ENCODE measurements at regions not wholly inside any gene's neighbourhood (a gene's known extent, or its start where the extent isn't known, plus 50 kb on each side); places are given as distances from the start of the nearest gene placed in this dataset.

- CTCF ChIA-PET = no interaction called here
- no peaks in the 10 kb centered on the region for H3K4me1 Mint-ChIP-seq
Measured at GRCh38 chr4:114497116-114497515, 101.5 kb upstream of the UGT8 start.

DNA sequence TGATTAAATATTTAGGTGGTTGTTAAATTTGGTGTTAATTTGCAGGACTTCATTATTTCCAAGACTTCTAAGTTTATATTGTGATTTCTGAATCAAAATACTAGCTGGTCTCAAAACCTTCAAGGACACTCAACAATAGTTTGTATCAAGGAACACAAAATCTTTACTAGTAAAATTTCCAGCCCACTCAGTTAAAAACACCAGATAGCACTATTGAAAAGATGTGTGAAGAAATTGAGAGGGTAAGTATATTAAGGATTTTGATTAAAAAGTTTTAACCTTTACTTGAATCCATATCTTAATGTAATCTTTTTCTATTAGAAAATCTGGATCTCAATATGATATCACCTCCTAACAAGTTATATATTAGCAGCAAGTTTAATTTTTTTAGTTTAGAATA is 89.3 kb upstream of the UGT8 start:
- Mint-ChIP-seq H3K27ac (no peak overlapping the region), H3K9me3 (no peaks in the 10 kb centered on the region), H3K4me3 (no peak overlapping the region), H3K36me3 (ENCODE audit: low read depth) (no peaks in the 10 kb centered on the region), H3K27me3 (peaks cover 2% of the 10 kb centered on the region), H3K4me1 (no peaks in the 10 kb centered on the region)
- DNase-seq = no peak
- POLR2A ChIA-PET = no interaction called here
- CTCF ChIA-PET = no interaction called here

More at GRCh38 chr4:114497116-114497515, 101.5 kb upstream of the UGT8 start:
- no peaks in the 10 kb centered on the region for H3K27me3 Mint-ChIP-seq
- no peaks in the 10 kb centered on the region for H3K36me3 Mint-ChIP-seq (ENCODE audit: low read depth)
- no peak overlapping the region for H3K27ac Mint-ChIP-seq
- POLR2A ChIA-PET = no interaction called here
- H3K9me3 Mint-ChIP-seq = no peaks in the 10 kb centered on the region
- no peak overlapping the region for H3K4me3 Mint-ChIP-seq
- DNase-seq = no peak

DNA sequence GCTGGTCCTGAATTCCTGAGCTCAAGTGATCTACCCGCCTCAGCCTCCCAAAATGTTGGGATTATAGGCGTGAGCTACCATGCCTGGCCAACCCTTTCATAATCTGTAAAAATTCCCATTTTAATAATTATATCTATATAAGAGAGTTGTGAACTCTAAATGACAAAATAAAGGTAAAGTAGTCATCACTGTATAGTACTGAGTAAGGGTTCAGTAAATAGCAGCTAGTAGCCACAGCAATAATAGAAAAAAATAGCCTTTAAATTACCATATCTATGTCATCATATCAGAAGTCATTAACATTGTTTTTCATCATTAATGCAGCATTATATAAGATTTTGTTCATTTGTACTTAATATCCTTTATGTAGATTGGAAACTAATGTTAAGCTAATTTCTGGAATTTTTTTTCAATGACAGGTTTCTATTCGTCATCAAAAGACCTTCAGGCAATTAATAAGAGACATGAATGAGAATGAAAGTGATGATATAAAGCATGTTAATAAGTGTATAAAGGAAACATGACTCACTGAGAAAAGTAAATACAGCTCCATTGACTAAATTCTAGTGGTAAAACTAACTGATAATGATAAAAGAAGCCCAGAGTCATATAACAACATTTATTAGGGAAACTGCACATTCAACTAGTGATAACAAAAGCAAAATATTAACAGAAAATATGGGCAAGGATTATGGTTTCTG is 85.9 kb upstream of the UGT8 start:
- no peaks in the 10 kb centered on the region for H3K4me1 Mint-ChIP-seq
- H3K27ac Mint-ChIP-seq = no peak overlapping the region
- no peak for DNase-seq
- no peak overlapping the region for H3K4me3 Mint-ChIP-seq
- CTCF ChIA-PET = no interaction called here
- POLR2A ChIA-PET = no interaction called here
- peaks cover 2% of the 10 kb centered on the region for H3K27me3 Mint-ChIP-seq
- no peaks in the 10 kb centered on the region for H3K9me3 Mint-ChIP-seq
- no peaks in the 10 kb centered on the region for H3K36me3 Mint-ChIP-seq (ENCODE audit: low read depth)

DNA sequence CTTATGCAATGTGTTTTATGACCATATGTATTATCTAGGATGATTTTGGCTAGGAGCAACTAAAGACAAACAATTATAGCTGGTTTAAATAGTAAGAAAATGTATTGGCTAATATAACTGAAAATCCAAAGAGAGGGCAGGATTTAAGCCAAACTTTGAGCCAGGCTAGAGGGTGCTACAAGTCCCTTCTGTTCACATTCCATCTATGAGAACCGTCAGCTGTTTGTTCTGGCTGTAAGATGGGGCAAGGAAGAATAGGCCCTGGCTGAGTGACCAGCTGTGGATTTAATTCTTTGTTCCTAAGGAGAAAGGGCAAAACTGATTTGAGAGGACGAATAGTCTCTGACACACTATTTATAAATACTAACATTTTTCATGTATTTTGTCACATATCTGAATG is 79.2 kb upstream of the UGT8 start:
- ChIA-PET CTCF (no interaction called here), POLR2A (no interaction called here)
- Mint-ChIP-seq H3K9me3 (peaks cover 11% of the 10 kb centered on the region), H3K27me3 (no peaks in the 10 kb centered on the region), H3K36me3 (ENCODE audit: low read depth) (no peaks in the 10 kb centered on the region), H3K4me3 (no peak overlapping the region), H3K27ac (no peak overlapping the region), H3K4me1 (no peaks in the 10 kb centered on the region)
- no peak for DNase-seq

- no peaks in the 10 kb centered on the region for H3K36me3 Mint-ChIP-seq (ENCODE audit: low read depth)
- ChIA-PET POLR2A (no interaction called here), CTCF (no interaction called here)
- H3K27me3 Mint-ChIP-seq = no peaks in the 10 kb centered on the region
- H3K27ac Mint-ChIP-seq = no peak overlapping the region
- H3K4me1 Mint-ChIP-seq = no peaks in the 10 kb centered on the region
- no peak overlapping the region for H3K4me3 Mint-ChIP-seq
- no peak for DNase-seq
- peaks cover 2% of the 10 kb centered on the region for H3K9me3 Mint-ChIP-seq
Measured at GRCh38 chr4:114527170-114527569, 71.4 kb upstream of the UGT8 start.

- peaks cover 2% of the 10 kb centered on the region for H3K9me3 Mint-ChIP-seq
- H3K36me3 Mint-ChIP-seq (ENCODE audit: low read depth) = no peaks in the 10 kb centered on the region
- no peak for DNase-seq
- ChIA-PET CTCF (no interaction called here), POLR2A (no interaction called here)
- H3K4me3 Mint-ChIP-seq = no peak overlapping the region
- no peaks in the 10 kb centered on the region for H3K27me3 Mint-ChIP-seq
- H3K27ac Mint-ChIP-seq = no peak overlapping the region
- no peaks in the 10 kb centered on the region for H3K4me1 Mint-ChIP-seq
Measured at GRCh38 chr4:114527637-114528036, 71.0 kb upstream of the UGT8 start.

DNA sequence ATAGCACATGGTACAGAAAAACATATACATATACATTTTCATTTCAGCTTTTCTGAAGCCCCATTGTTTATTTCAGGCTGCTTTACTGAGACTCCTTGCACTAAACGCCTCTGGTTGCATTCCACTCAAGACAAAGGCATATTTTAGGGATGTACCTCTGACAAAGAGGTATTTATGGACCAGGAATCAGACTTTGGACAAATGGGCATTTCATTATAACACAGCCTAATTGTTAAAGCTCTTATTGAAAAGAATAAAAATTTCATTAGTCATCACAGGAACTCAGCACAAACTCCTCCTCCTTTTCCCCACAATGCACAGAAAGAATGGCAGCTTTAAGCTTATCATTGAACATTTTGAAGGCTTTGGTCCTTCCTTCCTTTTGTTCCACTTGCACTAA is 62.9 kb upstream of the UGT8 start:
- DNase-seq = no peak
- H3K27ac Mint-ChIP-seq = no peak overlapping the region
- no peaks in the 10 kb centered on the region for H3K36me3 Mint-ChIP-seq (ENCODE audit: low read depth)
- no peaks in the 10 kb centered on the region for H3K9me3 Mint-ChIP-seq
- ChIA-PET CTCF (no interaction called here), POLR2A (no interaction called here)
- H3K4me3 Mint-ChIP-seq = no peak overlapping the region
- no peaks in the 10 kb centered on the region for H3K27me3 Mint-ChIP-seq
- H3K4me1 Mint-ChIP-seq = no peaks in the 10 kb centered on the region

GRCh38 chr4:114537352-114537751 is 61.3 kb upstream of the UGT8 start:
- ChIA-PET CTCF (interaction anchor here (1.1 kb wide), 1 partner anchor 140 kb away, joined by 3 read pairs; no protein-coding TSS in a partner anchor), POLR2A (no interaction called here)
- no peak overlapping the region for H3K27ac Mint-ChIP-seq
- H3K36me3 Mint-ChIP-seq (ENCODE audit: low read depth) = no peaks in the 10 kb centered on the region
- no peaks in the 10 kb centered on the region for H3K9me3 Mint-ChIP-seq
- DNase-seq = no peak
- no peaks in the 10 kb centered on the region for H3K27me3 Mint-ChIP-seq
- H3K4me1 Mint-ChIP-seq = no peaks in the 10 kb centered on the region
- no peak overlapping the region for H3K4me3 Mint-ChIP-seq

DNA sequence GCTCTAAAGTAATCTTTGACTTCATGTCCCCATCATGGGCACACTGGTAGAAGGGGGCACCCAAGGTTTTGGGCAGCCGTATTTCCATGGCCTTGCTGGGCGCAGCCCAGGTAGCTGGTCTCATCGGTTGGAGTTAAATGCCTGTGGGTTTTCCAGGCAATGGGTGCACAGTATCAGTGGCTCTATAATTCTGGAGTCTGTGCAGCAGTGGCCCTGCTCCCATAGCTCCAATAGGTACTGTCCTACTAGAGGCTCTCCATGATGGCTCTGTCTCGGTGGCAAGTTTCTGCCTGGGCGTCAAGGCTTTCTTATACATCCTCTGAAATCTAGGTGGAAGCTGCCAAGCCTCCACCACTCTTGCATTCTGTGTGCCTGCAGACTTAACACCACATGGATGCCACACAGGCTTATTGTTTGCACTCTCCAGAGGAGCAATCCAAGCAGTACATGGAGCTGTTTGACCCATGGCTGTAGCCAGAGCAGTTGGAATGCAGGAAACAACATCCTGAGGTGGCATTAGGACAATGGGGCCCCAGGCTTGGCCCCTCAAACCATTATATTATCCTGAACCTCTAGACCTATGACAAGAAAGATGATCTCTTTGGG is 60.5 kb upstream of the UGT8 start:
- ChIA-PET POLR2A (no interaction called here), CTCF (no interaction called here)
- Mint-ChIP-seq H3K27ac (no peak overlapping the region), H3K4me3 (no peak overlapping the region), H3K9me3 (no peaks in the 10 kb centered on the region), H3K36me3 (ENCODE audit: low read depth) (no peaks in the 10 kb centered on the region), H3K27me3 (no peaks in the 10 kb centered on the region), H3K4me1 (no peaks in the 10 kb centered on the region)
- no peak for DNase-seq

DNA sequence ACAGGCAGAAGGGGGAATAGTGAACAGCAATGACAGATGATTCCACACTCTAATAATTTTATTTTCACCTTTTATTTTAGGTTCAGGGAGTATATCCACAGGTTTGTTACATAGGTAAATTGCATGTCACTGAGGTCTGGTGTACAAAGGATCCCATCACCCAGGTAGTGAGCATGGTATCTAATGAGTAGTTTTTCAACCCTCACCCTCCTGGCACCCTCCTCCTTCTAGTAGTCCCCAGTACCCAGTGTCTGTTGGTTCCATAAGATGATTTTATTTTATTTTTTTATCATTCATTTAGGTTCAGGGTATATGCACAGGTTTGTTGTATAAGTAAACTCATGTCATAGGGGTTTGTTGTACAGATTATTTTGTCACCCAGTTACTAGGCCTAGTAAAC is 58.6 kb upstream of the UGT8 start:
- CTCF ChIA-PET = no interaction called here
- no peak for DNase-seq
- Mint-ChIP-seq H3K4me3 (no peak overlapping the region), H3K9me3 (no peaks in the 10 kb centered on the region), H3K27me3 (no peaks in the 10 kb centered on the region), H3K27ac (no peak overlapping the region), H3K36me3 (ENCODE audit: low read depth) (no peaks in the 10 kb centered on the region), H3K4me1 (no peaks in the 10 kb centered on the region)
- POLR2A ChIA-PET = no interaction called here

DNA sequence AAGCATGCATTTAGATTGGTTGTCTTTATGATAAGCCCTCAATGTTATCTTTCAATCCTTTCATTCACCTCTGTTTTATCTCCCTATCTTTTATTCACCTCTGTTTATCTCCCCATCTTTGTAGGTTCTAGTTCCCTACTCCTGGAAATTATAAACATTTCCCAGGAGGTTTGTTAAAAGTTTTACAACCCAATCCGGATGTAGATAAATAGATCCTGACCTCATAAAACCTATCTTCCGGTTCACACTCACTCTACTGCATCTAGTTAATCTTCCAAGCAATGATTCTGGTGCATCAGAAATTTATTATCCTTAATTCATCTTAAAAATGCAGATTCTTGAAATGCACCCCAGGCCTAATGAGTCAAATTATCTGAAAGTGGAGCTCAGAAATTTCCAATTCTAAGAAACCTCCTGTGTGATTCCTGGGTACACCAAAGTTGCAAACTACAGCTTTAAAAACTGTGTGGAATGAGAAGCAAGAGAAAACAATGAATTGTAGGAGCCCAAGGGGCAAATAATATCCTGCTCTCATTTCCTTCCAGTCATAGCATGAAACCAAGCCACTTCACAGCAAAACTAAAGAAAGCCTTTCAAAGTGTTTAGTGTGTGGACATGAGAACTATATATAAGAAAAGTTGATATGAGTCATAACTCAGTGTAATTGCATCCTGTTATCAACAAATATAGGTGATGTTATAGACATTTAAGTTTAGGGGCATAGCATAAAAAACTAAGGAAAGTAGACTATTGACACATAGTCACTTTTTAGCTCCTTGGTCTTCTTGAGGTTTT is 51.1 kb upstream of the UGT8 start:
- Mint-ChIP-seq H3K27me3 (no peaks in the 10 kb centered on the region), H3K27ac (no peak overlapping the region)
- POLR2A ChIA-PET = no interaction called here

More for the DNA sequence above, 51.1 kb upstream of the UGT8 start:
- H3K4me3 Mint-ChIP-seq = no peak overlapping the region
- peaks cover 3% of the 10 kb centered on the region for H3K9me3 Mint-ChIP-seq
- no peaks in the 10 kb centered on the region for H3K4me1 Mint-ChIP-seq
- H3K36me3 Mint-ChIP-seq (ENCODE audit: low read depth) = no peaks in the 10 kb centered on the region
- CTCF ChIA-PET = no interaction called here
- DNase-seq = no peak

Data from activated CD4-positive, alpha-beta T cell treated with anti-CD3 and anti-CD28 coated beads, Interleukin-2, amount 10 ng/mL, durations not matched to agents 7 days and 5 days (primary cell).